GM12875 (cell line): ENCODE measurements at regions not wholly inside any gene's neighbourhood (a gene's known extent, or its start where the extent isn't known, plus 50 kb on each side); places are given as distances from the start of the nearest gene placed in this dataset.

Experiments
- H3K4me3 ChIP-seq: one replicate; pipeline ENCODE4 v1.5.1; 2011; ENCODE audit warnings: low read depth, low read length, control low read depth
- TF ChIP-seq, protein P1 (sequence below): IDR thresholded peaks from 2 replicates; pipeline ENCODE4 v1.5.1; 2011; ENCODE audit warnings: low read depth, mild to moderate bottlenecking, control low read depth, inconsistent platforms, low read length, moderate library complexity, borderline replicate concordance; ENCODE audit not compliant: insufficient read depth

DNA sequence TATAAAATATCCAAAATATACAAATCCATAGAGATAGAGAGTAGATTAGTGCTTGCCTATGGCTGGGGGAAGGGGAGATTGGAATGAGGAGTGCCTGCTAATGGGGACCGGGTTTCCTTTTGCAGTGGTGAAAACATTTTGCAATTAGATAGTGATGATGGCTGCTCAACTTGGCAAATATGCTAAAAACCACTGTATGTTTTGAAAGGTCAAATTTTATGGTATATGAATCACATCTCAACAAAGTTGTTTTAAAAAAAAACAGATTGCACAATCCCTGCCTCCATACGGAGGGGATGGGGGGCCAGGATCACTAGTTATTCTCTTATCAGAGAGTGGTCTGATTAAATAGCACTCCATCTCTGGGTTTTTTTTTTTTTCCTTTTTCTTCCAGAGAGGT lies 76.9 kb upstream of the RIPOR2 start:
- H3K4me3 ChIP-seq: no peak overlapping the region
- TF ChIP-seq, protein P1, sequence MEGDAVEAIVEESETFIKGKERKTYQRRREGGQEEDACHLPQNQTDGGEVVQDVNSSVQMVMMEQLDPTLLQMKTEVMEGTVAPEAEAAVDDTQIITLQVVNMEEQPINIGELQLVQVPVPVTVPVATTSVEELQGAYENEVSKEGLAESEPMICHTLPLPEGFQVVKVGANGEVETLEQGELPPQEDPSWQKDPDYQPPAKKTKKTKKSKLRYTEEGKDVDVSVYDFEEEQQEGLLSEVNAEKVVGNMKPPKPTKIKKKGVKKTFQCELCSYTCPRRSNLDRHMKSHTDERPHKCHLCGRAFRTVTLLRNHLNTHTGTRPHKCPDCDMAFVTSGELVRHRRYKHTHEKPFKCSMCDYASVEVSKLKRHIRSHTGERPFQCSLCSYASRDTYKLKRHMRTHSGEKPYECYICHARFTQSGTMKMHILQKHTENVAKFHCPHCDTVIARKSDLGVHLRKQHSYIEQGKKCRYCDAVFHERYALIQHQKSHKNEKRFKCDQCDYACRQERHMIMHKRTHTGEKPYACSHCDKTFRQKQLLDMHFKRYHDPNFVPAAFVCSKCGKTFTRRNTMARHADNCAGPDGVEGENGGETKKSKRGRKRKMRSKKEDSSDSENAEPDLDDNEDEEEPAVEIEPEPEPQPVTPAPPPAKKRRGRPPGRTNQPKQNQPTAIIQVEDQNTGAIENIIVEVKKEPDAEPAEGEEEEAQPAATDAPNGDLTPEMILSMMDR: no peak

GRCh38 chr6:25013246-25013645 lies 77.5 kb upstream of the RIPOR2 start:
- no peak overlapping the region for H3K4me3 ChIP-seq
- TF ChIP-seq, protein P1: peak; percentile 48

DNA sequence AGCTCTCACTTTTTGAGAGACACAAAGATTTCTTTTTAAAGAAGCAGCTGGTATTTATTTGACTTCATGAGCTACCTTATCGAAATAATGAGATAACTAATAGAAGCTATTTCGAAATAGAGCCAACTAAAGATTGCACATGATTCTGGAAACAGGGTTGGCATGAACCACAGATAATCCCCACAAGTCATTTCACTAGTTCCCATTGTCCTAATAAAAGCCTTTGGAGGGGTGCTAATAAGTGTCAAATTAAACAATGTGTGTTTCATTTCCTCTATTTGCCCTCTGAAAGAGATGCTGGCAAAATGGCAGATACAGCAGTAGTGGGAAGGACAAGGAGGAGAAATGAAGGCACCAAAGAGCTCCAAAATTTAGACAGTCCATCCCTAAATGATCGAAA lies 78.6 kb upstream of the RIPOR2 start:
- TF ChIP-seq, protein P1: no peak
- no peak overlapping the region for H3K4me3 ChIP-seq

DNA sequence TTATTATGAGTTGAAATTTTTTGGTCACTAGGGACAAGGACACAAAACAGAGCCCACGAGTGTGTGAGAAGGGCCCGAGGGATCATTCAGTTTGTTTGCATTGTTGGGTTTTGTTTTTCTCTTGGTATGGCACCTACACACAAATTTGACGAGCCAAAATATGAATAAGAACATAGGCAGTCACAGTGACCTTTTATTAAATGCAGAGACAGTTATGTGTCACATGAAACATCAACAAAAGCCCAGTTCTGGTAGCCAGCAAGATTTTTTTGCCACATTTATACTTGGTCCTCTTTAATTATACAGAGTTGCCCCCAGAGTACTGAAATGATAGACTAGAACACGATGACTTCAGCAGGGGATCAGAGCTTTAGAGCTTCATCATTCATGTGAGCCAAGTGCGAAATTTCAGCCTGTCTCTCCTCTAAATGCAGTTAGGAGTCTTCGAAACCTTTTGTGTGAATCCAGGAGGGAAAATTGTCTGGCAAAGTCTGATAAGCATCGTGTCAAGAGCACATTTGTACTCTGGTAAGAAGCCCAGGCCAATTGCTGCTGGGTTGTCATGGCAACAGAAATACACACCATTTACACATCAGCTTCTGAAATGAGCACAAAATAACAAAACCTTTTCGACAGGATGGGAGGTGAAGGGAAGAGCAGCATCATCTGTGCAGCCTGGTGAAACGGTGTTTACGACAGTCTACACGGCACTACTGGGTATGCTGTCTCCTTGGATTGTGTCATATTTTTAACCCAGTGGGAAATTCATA lies 79.2 kb upstream of the RIPOR2 start:
- no peak overlapping the region for H3K4me3 ChIP-seq
- TF ChIP-seq, protein P1: no peak

DNA sequence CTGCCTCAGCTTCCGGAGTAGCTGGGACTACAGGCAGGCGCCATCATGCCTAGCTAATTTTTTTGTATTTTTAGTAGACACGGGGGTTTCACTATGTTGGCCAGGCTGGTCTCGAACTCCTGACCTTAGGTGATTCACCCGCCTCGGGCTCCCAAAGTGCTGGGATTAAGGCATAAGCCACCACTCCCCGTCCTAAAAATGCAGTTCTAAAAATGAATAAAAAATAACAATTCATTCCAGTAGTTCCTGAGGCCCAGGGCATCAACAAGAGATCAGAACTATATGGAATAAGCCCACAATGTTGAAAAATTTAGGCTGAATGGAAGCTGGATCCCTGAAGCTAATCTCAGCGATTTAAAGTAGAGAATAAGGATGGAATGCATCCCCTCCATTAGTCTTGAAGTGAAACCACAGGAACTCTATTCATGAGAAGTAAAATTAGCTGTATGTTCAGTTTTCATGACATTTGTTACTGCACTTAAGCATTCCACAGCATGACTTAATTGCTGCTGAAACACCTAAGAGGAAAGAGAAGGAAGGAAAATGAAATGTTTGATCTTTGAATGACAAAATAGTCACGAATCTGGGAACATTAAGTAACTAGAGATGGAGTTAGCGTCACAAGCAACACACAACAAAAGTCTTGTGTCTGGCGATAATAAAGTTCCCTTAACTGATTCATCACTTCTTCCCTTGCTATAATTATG lies 80.4 kb upstream of the RIPOR2 start:
- no peak overlapping the region for H3K4me3 ChIP-seq
- TF ChIP-seq, protein P1: no peak

DNA sequence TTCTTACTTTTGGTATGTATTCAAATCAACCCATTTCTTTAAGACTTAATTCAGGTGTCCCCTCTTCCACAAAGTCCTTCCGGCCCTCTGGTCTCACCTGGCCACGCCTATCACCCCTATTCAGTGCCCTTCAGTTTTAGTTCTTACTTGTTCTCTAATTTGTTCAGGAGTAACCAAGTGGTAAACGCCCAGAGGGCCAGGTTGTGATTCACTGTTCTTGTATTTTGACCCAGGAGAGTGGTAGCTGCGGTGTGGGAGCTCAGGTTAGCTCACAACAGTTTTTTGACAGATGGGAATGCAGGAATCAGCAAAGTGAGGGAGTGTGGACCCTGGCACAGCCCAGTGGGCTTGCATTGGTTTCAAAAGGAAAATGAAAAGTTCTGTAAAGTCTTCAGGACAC lies 81.7 kb upstream of the RIPOR2 start:
- no peak overlapping the region for H3K4me3 ChIP-seq
- TF ChIP-seq, protein P1: no peak
